ENCODE measurements at regions not wholly inside any gene's neighbourhood (a gene's known extent, or its start where the extent isn't known, plus 50 kb on each side); places are given as distances from the start of the nearest gene placed in this dataset.

- ATAC-seq (ENCODE audit: insufficient read depth, low read depth) (no peak), DNase-seq (no peak)
- H4K20me1 ChIP-seq (ENCODE audit: insufficient read depth, low read length): no peaks in the 10 kb centered on the region
- no peak overlapping the region for H3K4me3 ChIP-seq (ENCODE audit: low read depth in 1 of 2, low read length in 2 of 2)
- no peaks in the 10 kb centered on the region for H3K36me3 ChIP-seq (ENCODE audit: insufficient read depth, low read length)
- no peak overlapping the region for H3K27ac ChIP-seq (ENCODE audit: low read length)
- H3K27me3 ChIP-seq (ENCODE audit: insufficient read depth, low read length, poor library complexity): peaks cover 10% of the 10 kb centered on the region
- H3K4me1 ChIP-seq (ENCODE audit: insufficient read depth, low read length): no peaks in the 10 kb centered on the region
- H3K9me3 ChIP-seq (ENCODE audit: insufficient read depth, low read length, severe bottlenecking): no peaks in the 10 kb centered on the region
- TF ChIP-seq EZH2 (IDR thresholded peaks at IDR 0.05; ENCODE audit: borderline replicate concordance, low read depth, low read length, severe bottlenecking): no peak
- TF ChIP-seq, protein P1, sequence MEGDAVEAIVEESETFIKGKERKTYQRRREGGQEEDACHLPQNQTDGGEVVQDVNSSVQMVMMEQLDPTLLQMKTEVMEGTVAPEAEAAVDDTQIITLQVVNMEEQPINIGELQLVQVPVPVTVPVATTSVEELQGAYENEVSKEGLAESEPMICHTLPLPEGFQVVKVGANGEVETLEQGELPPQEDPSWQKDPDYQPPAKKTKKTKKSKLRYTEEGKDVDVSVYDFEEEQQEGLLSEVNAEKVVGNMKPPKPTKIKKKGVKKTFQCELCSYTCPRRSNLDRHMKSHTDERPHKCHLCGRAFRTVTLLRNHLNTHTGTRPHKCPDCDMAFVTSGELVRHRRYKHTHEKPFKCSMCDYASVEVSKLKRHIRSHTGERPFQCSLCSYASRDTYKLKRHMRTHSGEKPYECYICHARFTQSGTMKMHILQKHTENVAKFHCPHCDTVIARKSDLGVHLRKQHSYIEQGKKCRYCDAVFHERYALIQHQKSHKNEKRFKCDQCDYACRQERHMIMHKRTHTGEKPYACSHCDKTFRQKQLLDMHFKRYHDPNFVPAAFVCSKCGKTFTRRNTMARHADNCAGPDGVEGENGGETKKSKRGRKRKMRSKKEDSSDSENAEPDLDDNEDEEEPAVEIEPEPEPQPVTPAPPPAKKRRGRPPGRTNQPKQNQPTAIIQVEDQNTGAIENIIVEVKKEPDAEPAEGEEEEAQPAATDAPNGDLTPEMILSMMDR (IDR thresholded peaks at IDR 0.05; ENCODE audit: borderline replicate concordance, extremely low read depth, low read length, poor library complexity, severe bottlenecking): no peak
- no peaks in the 10 kb centered on the region for H3K79me2 ChIP-seq (ENCODE audit: insufficient read depth, low read length)
- H3K9ac ChIP-seq (ENCODE audit: low read depth, low read length): no peak overlapping the region
- H2AFZ ChIP-seq (ENCODE audit: low read depth, low read length): no peak overlapping the region
- H3K4me2 ChIP-seq (ENCODE audit: insufficient read depth, low read length): no peak overlapping the region
Observed at GRCh38 chr18:78622251-78622906, 357.2 kb upstream of the SALL3 start.

DNA sequence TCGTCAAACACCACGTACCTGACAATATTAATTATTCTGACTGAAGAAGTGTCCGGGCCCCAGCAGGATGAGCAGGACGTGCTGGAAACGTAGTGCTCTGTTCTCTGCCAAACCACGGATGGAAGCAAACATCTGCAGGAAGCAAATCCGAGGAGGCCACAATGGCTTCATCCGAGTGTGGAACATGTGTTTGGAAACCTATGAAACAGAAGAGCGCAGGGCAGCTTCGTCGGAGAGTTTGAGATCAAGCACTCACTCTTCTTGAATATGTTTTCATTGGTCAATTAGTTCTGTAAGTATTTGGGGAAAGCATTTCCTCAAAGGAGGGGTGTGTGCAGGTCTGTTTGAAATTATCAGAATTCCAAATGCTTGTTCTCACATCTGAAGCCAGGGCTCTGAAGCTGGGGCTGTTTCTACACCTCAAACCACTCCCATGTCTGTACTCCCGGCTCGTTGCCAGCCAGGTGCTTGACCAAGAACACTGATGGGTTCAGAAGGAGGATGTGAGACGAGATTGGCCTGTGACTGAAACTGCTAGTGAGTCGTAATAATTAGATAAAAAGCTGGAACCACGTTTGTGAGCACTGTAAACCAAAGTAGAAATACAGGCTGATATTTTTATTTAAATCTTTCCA is 356.6 kb upstream of the SALL3 start:
- H3K36me3 ChIP-seq (ENCODE audit: insufficient read depth, low read length): no peaks in the 10 kb centered on the region
- no peak overlapping the region for H3K27ac ChIP-seq (ENCODE audit: low read length)
- peaks cover 10% of the 10 kb centered on the region for H3K27me3 ChIP-seq (ENCODE audit: insufficient read depth, low read length, poor library complexity)
- no peak overlapping the region for H3K4me3 ChIP-seq (ENCODE audit: low read depth in 1 of 2, low read length in 2 of 2)
- H3K79me2 ChIP-seq (ENCODE audit: insufficient read depth, low read length): no peaks in the 10 kb centered on the region
- TF ChIP-seq EZH2 (IDR thresholded peaks at IDR 0.05; ENCODE audit: borderline replicate concordance, low read depth, low read length, severe bottlenecking): no peak
- TF ChIP-seq, protein P1 (IDR thresholded peaks at IDR 0.05; ENCODE audit: borderline replicate concordance, extremely low read depth, low read length, poor library complexity, severe bottlenecking): no peak
- ATAC-seq (ENCODE audit: insufficient read depth, low read depth) (no peak), DNase-seq (no peak)
- H3K9me3 ChIP-seq (ENCODE audit: insufficient read depth, low read length, severe bottlenecking): no peaks in the 10 kb centered on the region
- no peaks in the 10 kb centered on the region for H4K20me1 ChIP-seq (ENCODE audit: insufficient read depth, low read length)
- H3K4me1 ChIP-seq (ENCODE audit: insufficient read depth, low read length): no peaks in the 10 kb centered on the region
- no peak overlapping the region for H3K4me2 ChIP-seq (ENCODE audit: insufficient read depth, low read length)
- no peak overlapping the region for H2AFZ ChIP-seq (ENCODE audit: low read depth, low read length)
- no peak overlapping the region for H3K9ac ChIP-seq (ENCODE audit: low read depth, low read length)

- Histone ChIP-seq H3K9ac (ENCODE audit: low read depth, low read length) (no peak overlapping the region), H3K4me1 (ENCODE audit: insufficient read depth, low read length) (no peaks in the 10 kb centered on the region), H4K20me1 (ENCODE audit: insufficient read depth, low read length) (no peaks in the 10 kb centered on the region), H3K27ac (ENCODE audit: low read length) (no peak overlapping the region), H3K4me2 (ENCODE audit: insufficient read depth, low read length) (no peak overlapping the region), H3K36me3 (ENCODE audit: insufficient read depth, low read length) (no peaks in the 10 kb centered on the region), H2AFZ (ENCODE audit: low read depth, low read length) (no peak overlapping the region), H3K4me3 (ENCODE audit: low read depth in 1 of 2, low read length in 2 of 2) (no peak overlapping the region), H3K79me2 (ENCODE audit: insufficient read depth, low read length) (no peaks in the 10 kb centered on the region), H3K9me3 (ENCODE audit: insufficient read depth, low read length, severe bottlenecking) (no peaks in the 10 kb centered on the region), H3K27me3 (ENCODE audit: insufficient read depth, low read length, poor library complexity) (peaks cover 10% of the 10 kb centered on the region)
- no peak for DNase-seq
- TF ChIP-seq, protein P1 (IDR thresholded peaks at IDR 0.05; ENCODE audit: borderline replicate concordance, extremely low read depth, low read length, poor library complexity, severe bottlenecking): no peak
- no peak for TF ChIP-seq EZH2 (IDR thresholded peaks at IDR 0.05; ENCODE audit: borderline replicate concordance, low read depth, low read length, severe bottlenecking)
- no peak for ATAC-seq (ENCODE audit: insufficient read depth, low read depth)
Observed at GRCh38 chr18:78624646-78625279, 354.9 kb upstream of the SALL3 start.

All from DND-41 (cell line).